Activated naive CD8-positive, alpha-beta T cell treated with anti-CD3 and anti-CD28 coated beads, Interleukin-2, amount 10 ng/mL, durations not matched to agents 7 days and 5 days (primary cell): ENCODE measurements at regions not wholly inside any gene's neighbourhood (a gene's known extent, or its start where the extent isn't known, plus 50 kb on each side); places are given as distances from the start of the nearest gene placed in this dataset.
"Not testable (repeated sequence)": the region's sequence is repeated elsewhere in the genome, so short reads cannot be mapped to it uniquely, and the experiment has no call there.

Source experiments
- ATAC-seq: fragments of 150-1000 bp; cut with Tn5 transposase; one replicate; pipeline ENCODE4 v1.10.0; 2021; ENCODE audit warnings: low read depth, moderate library complexity
- POLR2A ChIA-PET: fragments of 350-600 bp; sonication (Branson Sonifier 250); formaldehyde crosslinking; loops from one replicate; lab custom pipeline; 2021; ENCODE audit warnings: antibody characterized with exemption; lab: Charles Lee
- DNase-seq: peaks from one replicate; pipeline ENCODE4 v3.0.0; 2021
- H3K27ac Mint-ChIP-seq: one replicate; pipeline ENCODE4 v1.8.0; 2022; ENCODE audit warnings: mild to moderate bottlenecking, mixed read lengths
- H3K27me3 Mint-ChIP-seq: one replicate; pipeline ENCODE4 v1.8.0; 2022; ENCODE audit warnings: mild to moderate bottlenecking, moderate library complexity, mixed read lengths
- H3K36me3 Mint-ChIP-seq: one replicate; pipeline ENCODE4 v1.8.0; 2021; ENCODE audit warnings: mild to moderate bottlenecking, mixed read lengths
- H3K4me1 Mint-ChIP-seq: one replicate; pipeline ENCODE4 v1.8.0; 2021; ENCODE audit warnings: mixed read lengths
- H3K4me3 Mint-ChIP-seq: one replicate; pipeline ENCODE4 v1.8.0; 2022; ENCODE audit warnings: mild to moderate bottlenecking, moderate library complexity, mixed read lengths
- H3K9me3 Mint-ChIP-seq: one replicate; pipeline ENCODE4 v1.8.0; 2021; ENCODE audit warnings: mixed read lengths

DNA sequence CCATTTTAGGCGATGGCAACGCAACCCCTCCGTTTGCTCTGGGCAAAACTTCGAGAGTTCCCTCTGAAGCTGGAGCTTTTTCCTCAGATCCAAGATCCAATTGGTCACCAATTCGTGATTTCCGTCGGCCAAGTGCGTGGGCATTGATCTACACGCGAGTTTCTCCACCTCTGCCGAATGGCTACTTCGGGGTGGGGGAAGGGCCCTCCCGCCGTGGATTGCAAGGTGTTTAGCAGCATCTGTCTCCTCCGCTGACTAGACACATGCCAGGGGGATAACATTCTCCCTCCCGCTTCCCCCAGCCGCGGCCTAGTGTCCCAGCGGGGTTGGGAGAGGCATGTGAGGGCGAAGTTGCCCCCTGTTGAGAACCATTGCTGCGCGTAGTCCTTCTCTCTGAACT, 120.6 kb downstream of the PPIAL4A start:
- H3K36me3 Mint-ChIP-seq, ATAC-seq, H3K4me3 Mint-ChIP-seq, H3K4me1 Mint-ChIP-seq, H3K27ac Mint-ChIP-seq, POLR2A ChIA-PET, DNase-seq, H3K9me3 Mint-ChIP-seq: not testable (repeated sequence)
- H3K27me3 Mint-ChIP-seq = peaks cover 19% of the 10 kb centered on the region

DNA sequence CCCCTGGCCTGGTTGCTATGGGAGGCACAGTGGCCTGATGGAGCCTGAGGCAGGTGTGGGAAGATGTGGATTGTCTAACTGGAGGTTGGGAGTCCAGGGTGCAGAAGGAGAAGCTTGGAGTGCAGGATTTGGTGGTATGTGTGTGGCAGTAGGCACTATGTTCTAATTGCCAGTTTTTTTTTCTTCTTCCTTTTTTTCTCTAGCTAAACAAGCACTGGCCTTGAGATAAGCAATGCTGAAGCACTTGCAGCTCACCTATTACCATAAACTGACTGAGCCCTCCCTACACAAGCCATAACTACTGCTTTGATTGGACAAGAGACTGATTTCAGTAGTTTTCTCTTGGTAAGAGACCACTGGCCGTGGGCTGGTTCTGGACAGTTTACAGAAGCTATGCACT, 123.6 kb downstream of the PPIAL4A start:
- ATAC-seq, DNase-seq, H3K4me3 Mint-ChIP-seq, H3K27ac Mint-ChIP-seq, H3K9me3 Mint-ChIP-seq, H3K36me3 Mint-ChIP-seq, POLR2A ChIA-PET, H3K4me1 Mint-ChIP-seq: not testable (repeated sequence)
- H3K27me3 Mint-ChIP-seq = peaks cover 11% of the 10 kb centered on the region

DNA sequence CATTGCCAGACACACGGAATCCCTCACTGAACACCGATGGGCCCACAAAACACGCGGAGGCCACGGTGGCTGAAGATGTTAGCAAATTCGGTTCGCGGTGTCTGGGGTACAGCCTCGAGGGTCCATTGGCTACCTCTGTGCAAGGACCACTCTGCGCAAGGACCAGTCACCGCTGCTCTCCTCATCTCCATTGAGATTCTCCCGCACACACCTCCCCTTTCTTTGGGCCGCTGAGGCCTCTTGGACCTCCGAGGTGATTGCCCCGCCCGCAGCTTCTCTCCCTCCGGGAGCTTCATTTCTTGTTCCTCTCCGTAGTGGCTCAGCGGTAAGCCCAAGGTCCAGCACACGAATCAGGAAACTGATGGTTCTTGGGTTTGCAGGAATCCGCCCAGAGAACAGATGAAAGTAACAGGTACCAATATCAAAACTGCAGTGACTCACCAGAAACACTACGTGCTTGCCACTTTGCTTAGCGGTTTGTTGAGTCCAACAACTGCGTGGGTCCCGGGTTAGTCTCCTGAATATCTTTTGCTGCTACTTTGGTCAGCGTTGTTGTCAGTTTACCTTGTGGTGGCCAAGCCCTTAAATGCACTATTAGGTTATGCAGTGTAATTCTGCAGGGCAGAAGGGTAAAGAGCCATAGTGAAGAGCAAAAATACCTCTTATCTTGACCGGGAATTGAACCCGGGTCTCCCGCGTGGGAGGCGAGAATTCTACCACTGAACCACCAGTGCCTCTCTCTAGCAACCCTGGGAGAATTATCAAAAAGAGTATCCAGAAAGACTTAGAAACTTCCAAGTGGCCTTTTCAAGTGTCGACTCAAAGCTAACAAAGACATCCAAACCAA, 126.8 kb downstream of the PPIAL4A start:
- H3K9me3 Mint-ChIP-seq, POLR2A ChIA-PET, H3K4me1 Mint-ChIP-seq, H3K27me3 Mint-ChIP-seq, DNase-seq, H3K36me3 Mint-ChIP-seq, H3K4me3 Mint-ChIP-seq, H3K27ac Mint-ChIP-seq: not testable (repeated sequence)
- peak; percentile 22 for ATAC-seq

DNA sequence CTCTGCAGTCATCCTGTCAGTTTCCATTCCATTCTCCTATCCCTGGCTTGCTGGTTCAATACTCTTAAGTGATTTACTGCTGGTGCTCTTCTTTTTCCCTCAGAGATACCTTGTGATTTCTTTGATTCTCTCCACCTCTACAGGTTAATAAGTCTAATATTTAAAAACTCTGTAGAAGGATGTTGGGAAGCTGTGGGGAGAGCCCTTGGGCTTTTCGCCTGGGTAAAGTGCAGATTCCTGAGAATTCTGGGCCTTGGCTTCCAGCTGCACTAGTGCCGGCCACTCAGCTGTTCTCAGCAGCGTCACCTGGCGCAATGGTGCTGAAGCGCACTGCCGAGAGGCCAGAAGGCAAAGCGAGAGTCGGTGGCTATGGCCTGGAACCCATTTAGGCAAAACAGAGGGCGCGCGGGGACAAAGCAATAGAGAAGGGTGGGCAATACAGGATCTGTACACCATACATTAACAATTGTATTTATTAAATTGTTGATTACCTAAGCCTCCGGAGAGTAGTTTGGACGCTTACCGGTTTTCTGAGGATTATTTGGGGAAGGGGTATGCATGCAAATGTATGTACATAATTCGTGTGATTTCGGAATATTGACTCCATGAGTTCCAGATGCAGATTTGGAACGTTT, 130.3 kb downstream of the PPIAL4A start:
- H3K4me3 Mint-ChIP-seq, DNase-seq, H3K36me3 Mint-ChIP-seq, H3K27me3 Mint-ChIP-seq, ATAC-seq, POLR2A ChIA-PET, H3K4me1 Mint-ChIP-seq, H3K27ac Mint-ChIP-seq, H3K9me3 Mint-ChIP-seq: not testable (repeated sequence)

DNA sequence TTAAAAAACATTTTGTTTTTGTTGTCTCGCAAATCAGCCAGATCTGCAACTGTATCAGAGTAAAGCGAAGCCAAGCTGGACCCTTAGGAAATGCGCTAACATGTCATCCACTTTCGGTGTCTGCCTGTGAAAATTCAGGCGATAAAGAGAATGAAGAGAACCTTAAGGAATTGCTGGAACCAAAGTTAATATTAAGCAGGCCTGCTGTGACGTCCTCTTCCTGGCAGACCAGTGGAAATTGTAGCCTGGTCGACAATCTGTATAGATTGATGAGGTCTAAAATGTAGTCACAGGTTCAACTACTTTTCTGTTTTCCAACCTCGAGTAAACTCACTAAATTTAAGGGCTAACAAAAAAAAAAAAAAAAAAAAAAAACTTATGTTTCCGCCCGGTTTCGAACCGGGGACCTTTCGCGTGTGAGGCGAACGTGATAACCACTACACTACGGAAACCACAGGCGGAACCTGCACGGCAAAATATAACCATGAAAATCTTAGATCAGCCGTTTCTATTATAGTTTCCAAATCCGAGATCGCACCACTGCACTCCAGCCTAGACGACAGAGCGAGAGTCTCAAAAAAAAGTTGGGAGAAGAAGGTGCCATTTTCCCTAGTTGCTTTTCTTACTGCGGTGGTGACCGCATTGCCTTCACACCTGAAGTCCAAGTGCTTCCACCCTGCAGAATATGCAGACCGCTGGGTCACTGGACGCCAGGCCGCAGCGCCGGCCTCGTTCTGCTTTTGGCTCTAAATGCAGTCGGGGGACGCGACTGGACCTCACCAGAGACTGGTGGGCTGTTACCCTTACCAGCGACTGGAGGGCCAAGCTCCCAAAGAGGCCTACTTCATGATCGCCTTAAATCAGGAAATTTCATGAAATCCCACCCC, 131.0 kb downstream of the PPIAL4A start:
- H3K4me1 Mint-ChIP-seq, H3K27ac Mint-ChIP-seq, DNase-seq, H3K27me3 Mint-ChIP-seq, POLR2A ChIA-PET, H3K36me3 Mint-ChIP-seq, H3K9me3 Mint-ChIP-seq, ATAC-seq, H3K4me3 Mint-ChIP-seq: not testable (repeated sequence)

DNA sequence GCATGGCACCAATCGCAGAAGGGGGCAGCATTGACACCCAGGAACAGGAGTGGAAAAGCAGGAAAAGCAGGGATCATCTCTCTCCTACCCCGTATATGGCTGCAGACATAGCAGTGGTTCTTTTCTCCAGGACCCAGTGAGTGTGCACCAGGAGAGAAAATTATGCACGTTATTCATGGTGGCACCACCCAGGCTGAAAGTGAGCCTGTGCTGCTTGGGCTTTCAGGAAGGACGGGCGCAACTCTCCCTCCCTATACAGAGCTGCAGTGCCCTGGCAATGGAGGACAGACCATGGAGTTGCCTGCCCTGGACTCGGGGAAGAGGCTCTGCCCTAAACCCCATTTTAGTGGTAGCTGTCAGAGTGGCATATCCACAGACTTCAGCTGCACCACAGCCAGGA, 132.1 kb downstream of the PPIAL4A start:
- H3K27me3 Mint-ChIP-seq, POLR2A ChIA-PET, H3K27ac Mint-ChIP-seq, H3K9me3 Mint-ChIP-seq, H3K4me3 Mint-ChIP-seq, H3K36me3 Mint-ChIP-seq, H3K4me1 Mint-ChIP-seq, ATAC-seq, DNase-seq: not testable (repeated sequence)

DNA sequence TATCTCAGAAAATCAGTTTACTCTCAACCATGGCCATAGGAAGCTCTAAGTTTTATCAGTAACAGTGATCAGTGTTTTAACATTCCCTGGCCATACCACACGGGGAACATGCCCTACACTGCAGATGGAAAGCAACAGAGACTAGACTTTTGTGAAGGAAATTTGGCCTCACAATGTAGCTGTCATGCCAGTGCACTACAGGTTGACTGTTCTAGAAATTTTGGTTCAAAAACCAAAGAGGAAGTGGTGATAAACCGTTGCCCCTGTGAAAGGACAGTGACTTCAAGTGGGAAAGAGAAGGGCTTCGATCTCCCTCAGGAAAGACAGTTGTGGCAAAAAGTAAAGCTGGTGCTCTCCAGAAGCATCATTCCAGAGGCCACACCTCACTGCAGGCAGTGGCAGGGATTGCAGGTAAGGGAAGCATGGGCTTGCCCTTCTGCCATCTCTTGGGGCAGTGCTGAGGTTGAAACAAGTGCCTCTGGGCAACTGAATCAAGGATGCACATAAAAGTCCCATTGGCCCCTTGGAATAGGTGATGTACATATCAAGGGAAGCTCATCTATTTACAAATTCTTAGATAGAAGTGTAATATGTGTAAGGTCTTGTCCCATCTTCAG, 143.4 kb downstream of the PPIAL4A start:
- DNase-seq, H3K27ac Mint-ChIP-seq, H3K36me3 Mint-ChIP-seq, H3K27me3 Mint-ChIP-seq, H3K4me3 Mint-ChIP-seq, H3K4me1 Mint-ChIP-seq, POLR2A ChIA-PET, H3K9me3 Mint-ChIP-seq: not testable (repeated sequence)
- peak; percentile 45 for ATAC-seq

DNA sequence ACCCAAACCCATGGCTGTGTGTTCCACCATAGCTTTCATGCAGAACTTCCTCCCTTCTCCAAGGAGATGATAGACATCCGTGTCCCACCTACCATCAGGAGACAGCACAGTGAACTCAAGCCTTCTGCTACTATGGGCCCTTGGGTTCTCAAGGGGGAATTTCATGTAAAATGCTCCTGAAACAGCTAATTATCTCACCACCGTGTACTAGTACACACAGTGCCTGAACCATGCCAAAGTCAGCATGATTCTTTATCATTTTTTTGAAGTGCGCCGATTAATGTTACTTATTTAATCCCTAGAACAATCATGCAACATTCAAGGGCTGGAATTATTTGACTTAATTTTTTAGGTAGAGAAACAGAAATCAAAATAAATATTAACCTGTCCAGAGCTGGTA, 147.2 kb downstream of the PPIAL4A start:
- H3K36me3 Mint-ChIP-seq, H3K9me3 Mint-ChIP-seq, H3K4me3 Mint-ChIP-seq, DNase-seq, ATAC-seq, H3K27me3 Mint-ChIP-seq, POLR2A ChIA-PET, H3K4me1 Mint-ChIP-seq, H3K27ac Mint-ChIP-seq: not testable (repeated sequence)

DNA sequence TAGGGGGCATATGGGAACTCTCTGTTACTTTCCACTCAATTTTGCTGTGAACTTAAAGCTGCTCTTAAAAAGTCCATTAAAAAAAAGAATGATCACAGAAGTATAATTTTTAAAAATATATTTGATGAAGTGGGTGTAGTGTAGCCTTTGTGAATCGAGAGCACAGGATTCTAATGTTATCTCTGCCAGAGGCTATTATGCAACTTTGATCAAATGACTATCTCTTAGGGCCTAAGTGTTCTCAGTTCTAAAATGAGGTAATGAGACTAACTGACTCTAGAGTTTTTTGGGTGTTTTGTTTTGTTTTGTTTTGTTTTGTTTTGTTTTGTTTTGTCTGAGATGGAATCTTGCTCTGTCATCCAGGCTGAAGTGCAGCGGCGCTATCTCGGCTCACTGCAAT, 143.2 kb downstream of the FAM72B start:
- H3K27ac Mint-ChIP-seq, DNase-seq, H3K4me1 Mint-ChIP-seq, H3K9me3 Mint-ChIP-seq, POLR2A ChIA-PET, ATAC-seq, H3K4me3 Mint-ChIP-seq, H3K36me3 Mint-ChIP-seq, H3K27me3 Mint-ChIP-seq: not testable (repeated sequence)

DNA sequence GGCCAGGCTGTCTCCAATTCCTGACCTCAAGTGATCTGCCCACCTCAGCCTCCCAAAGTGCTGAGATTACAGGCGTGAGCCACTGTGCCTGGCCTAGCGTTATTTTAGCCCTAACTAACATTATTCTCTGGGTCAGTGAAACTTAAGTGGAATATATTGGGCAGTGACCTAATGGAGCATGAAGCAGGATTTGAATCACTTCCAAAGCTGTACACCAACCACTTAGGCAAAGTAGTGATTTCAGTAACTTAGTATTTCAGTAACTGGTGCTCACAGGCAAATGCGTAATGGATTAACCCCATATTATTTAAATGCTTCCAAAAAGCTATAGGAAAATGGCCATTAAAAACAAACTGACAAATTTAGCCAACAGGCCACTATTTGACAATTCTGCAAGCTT, 142.6 kb downstream of the FAM72B start:
- H3K27ac Mint-ChIP-seq, ATAC-seq, POLR2A ChIA-PET, DNase-seq, H3K4me3 Mint-ChIP-seq, H3K27me3 Mint-ChIP-seq, H3K4me1 Mint-ChIP-seq, H3K9me3 Mint-ChIP-seq, H3K36me3 Mint-ChIP-seq: not testable (repeated sequence)

DNA sequence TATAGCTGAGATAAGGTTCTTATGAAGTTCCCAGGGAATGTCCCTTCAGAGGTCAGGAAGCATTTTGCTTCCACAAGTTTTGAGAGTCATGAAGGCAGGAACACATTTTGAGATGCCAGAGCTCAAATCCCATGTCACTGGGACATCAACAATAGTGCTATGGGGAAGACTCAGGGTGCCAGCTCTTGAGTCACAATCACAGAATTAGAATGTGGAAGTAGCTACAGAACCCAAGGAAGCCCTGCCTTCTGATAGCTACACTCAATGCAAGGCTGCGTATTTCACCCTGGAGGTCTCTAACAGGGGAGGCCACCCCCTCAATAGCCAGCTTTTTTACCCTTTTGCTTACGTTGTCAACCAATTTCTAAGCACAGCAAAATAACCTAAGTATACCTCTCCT, 141.3 kb downstream of the FAM72B start:
- H3K36me3 Mint-ChIP-seq, H3K27me3 Mint-ChIP-seq, POLR2A ChIA-PET, H3K4me1 Mint-ChIP-seq, DNase-seq, H3K4me3 Mint-ChIP-seq, H3K27ac Mint-ChIP-seq, H3K9me3 Mint-ChIP-seq, ATAC-seq: not testable (repeated sequence)

DNA sequence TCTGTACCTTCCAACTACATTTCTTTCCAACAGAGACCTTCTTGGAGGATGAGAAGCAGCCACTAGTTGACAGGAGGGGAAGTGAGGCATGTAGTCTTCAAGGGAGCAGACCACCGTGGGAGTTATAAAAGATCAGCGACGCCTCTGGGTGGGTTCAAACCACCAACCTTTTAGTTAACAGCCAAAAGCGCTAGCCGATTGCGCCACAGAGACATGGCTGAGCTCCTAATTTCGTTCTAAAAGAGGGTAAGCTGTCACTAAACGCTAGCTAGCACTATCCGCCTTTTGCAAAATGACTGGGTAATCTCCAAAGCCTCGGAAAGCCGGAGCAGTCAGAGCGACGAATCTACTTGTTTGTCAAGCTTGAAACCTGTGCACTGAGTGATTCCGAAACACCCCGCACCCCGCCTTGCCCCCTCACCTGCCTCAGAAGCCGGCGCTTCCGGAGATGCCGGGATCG, 135.8 kb downstream of the FAM72B start:
- H3K4me3 Mint-ChIP-seq = not testable (repeated sequence)

DNA sequence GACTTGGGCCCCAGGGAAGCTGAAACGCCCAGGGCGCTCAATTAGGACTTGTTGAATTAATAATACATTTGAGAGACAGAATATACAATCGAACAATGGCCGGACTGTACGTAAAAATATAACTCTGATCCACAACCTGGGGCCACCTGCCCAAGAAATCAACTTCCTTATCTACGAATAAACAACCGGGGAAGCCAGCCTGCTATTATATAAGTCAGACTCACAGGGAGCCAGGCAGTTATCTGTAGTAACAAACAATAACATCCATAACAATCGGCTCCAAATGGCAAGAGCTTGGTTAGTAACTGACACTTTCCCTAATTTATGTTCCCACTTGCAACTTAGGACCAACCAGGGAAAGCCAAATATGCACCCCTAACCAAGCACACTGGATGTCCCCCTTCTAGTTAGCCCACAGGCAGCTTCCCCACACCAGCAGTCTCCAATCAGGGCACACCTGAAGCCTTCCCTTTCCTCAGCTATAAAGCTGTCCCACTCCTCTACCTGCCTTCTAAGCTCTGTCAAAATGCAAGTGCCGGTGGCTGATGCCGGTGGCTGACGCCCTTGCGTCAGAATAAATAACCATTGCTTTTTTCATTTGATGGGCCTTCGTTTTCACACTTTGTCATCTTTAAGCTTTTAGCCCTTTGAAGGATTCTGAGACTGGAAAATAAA, 135.2 kb downstream of the FAM72B start:
- peaks cover 13% of the 10 kb centered on the region for H3K27me3 Mint-ChIP-seq
- H3K4me3 Mint-ChIP-seq, DNase-seq, H3K36me3 Mint-ChIP-seq, ATAC-seq, POLR2A ChIA-PET, H3K4me1 Mint-ChIP-seq, H3K27ac Mint-ChIP-seq, H3K9me3 Mint-ChIP-seq: not testable (repeated sequence)

More for the DNA sequence above, 135.8 kb downstream of the FAM72B start:
- H3K27me3 Mint-ChIP-seq = peaks cover 13% of the 10 kb centered on the region
- ATAC-seq = peak; percentile 63
- H3K4me1 Mint-ChIP-seq, H3K27ac Mint-ChIP-seq, POLR2A ChIA-PET, H3K36me3 Mint-ChIP-seq, H3K9me3 Mint-ChIP-seq: not testable (repeated sequence)
- peak; percentile 29 for DNase-seq
